MCF 10A (cell line): ENCODE measurements at regions not wholly inside any gene's neighbourhood (a gene's known extent, or its start where the extent isn't known, plus 50 kb on each side); places are given as distances from the start of the nearest gene placed in this dataset.

Source experiments
- BruUV-seq: library from RNA; stranded (reverse); fragments of 400-500 nt; replicated peaks from 2 replicates; lab custom pipeline; 2021; lab: Mats Ljungman, UMichigan
- CTCF ChIA-PET: fragments of 300-600 bp; sonication (Branson Sonifier 250); formaldehyde crosslinking; extraction: SDS; loops from one replicate; lab custom pipeline; 2021; ENCODE audit warnings: antibody characterized with exemption, inconsistent platforms; lab: Yijun Ruan, JAX
- POLR2A ChIA-PET: fragments of 300-600, 350-650 bp; sonication (Branson Sonifier 250); formaldehyde crosslinking; extraction: SDS; loops from one replicate; lab custom pipeline; 2020; ENCODE audit warnings: antibody characterized with exemption, inconsistent platforms; lab: Yijun Ruan, JAX
- DNase-seq: peaks from one replicate; pipeline ENCODE4 v3.0.0-alpha.2; 2018; ENCODE audit not compliant: unreplicated experiment
- H3K27ac Mint-ChIP-seq: one replicate; pipeline ENCODE4 v1.8.0; 2022; ENCODE audit warnings: mild to moderate bottlenecking, low read depth, mixed read lengths; ENCODE audit not compliant: unreplicated experiment
- H3K27me3 Mint-ChIP-seq: one replicate; pipeline ENCODE4 v1.8.0; 2022; ENCODE audit warnings: mixed read lengths; ENCODE audit not compliant: insufficient read depth, unreplicated experiment
- H3K36me3 Mint-ChIP-seq: one replicate; pipeline ENCODE4 v1.8.0; 2022; ENCODE audit warnings: mild to moderate bottlenecking, moderate library complexity, mixed read lengths; ENCODE audit not compliant: insufficient read depth, unreplicated experiment
- H3K4me1 Mint-ChIP-seq: one replicate; pipeline ENCODE4 v1.8.0; 2022; ENCODE audit warnings: mixed read lengths; ENCODE audit not compliant: insufficient read depth, unreplicated experiment
- H3K4me3 Mint-ChIP-seq: one replicate; pipeline ENCODE4 v1.8.0; 2022; ENCODE audit warnings: mild to moderate bottlenecking, moderate library complexity, mixed read lengths; ENCODE audit not compliant: unreplicated experiment
- H3K9me3 Mint-ChIP-seq: one replicate; pipeline ENCODE4 v1.8.0; 2022; ENCODE audit warnings: mixed read lengths; ENCODE audit not compliant: unreplicated experiment
- CTCF ChIP-seq: fragments of 200-600 bp; IDR thresholded peaks from one replicate; pipeline ENCODE4 v1.8.0; 2022; ENCODE audit warnings: antibody characterized with exemption, mild to moderate bottlenecking; ENCODE audit not compliant: unreplicated experiment
- intact Hi-C: fragments of 100-400 bp; cut with micrococcal nuclease; formaldehyde crosslinking; loops from 2 replicates; pipeline ENCODE4 v1.14.1; 2022

GRCh38 chr13:104875038-104875754, 1660.3 kb downstream of the EFNB2 start:
- Mint-ChIP-seq H3K27me3 (no peaks in the 10 kb centered on the region), H3K4me3 (no peak overlapping the region), H3K9me3 (no peaks in the 10 kb centered on the region), H3K4me1 (no peaks in the 10 kb centered on the region), H3K36me3 (no peaks in the 10 kb centered on the region), H3K27ac (no peak overlapping the region)
- CTCF ChIA-PET = interaction anchor here (0.6 kb wide), 1 partner anchor 227 kb away, joined by 3 read pairs; no protein-coding TSS in a partner anchor
- intact Hi-C loops = no loop called here
- TF ChIP-seq CTCF = no peak
- BruUV-seq = no TSS peak
- DNase-seq = no peak
- POLR2A ChIA-PET = interaction anchor here (0.7 kb wide), 1 partner anchor 327 kb away, joined by 3 read pairs; no protein-coding TSS in a partner anchor

DNA sequence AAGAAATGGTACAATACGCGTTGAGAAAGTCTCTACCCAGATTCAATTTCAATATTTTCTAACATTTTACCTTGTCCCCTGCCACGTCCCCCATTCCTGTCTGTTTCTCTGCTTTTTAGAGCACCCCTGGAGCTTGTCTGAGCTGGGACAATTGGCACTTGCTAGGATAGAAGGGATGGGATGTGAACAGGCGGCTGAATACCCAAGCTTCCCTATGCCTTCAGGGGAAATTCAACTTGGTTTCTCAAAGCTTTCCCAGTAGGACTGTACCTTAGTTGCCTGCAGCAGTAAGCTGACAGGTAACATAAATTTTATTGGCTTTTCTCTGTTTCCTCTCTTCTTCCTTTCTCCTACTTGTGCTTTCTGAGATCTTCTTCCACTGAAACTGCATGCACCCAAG, 1663.3 kb downstream of the EFNB2 start:
- no peak for DNase-seq
- no peak overlapping the region for H3K4me3 Mint-ChIP-seq
- H3K4me1 Mint-ChIP-seq = no peaks in the 10 kb centered on the region
- no peak overlapping the region for H3K27ac Mint-ChIP-seq
- no peaks in the 10 kb centered on the region for H3K36me3 Mint-ChIP-seq
- TF ChIP-seq CTCF = no peak
- no peaks in the 10 kb centered on the region for H3K27me3 Mint-ChIP-seq
- no TSS peak for BruUV-seq
- H3K9me3 Mint-ChIP-seq = no peaks in the 10 kb centered on the region
- ChIA-PET CTCF (interaction anchor here (0.6 kb wide), 1 partner anchor 1013 kb away, joined by 3 read pairs; no protein-coding TSS in a partner anchor), POLR2A (no interaction called here)
- intact Hi-C loops = no loop called here

- CTCF ChIA-PET = interaction anchor here (0.6 kb wide), 1 partner anchor 1012 kb away, joined by 3 read pairs; no protein-coding TSS in a partner anchor
- BruUV-seq = no TSS peak
- H3K36me3 Mint-ChIP-seq = no peaks in the 10 kb centered on the region
- no peak for DNase-seq
- H3K4me1 Mint-ChIP-seq = no peaks in the 10 kb centered on the region
- no peaks in the 10 kb centered on the region for H3K9me3 Mint-ChIP-seq
- no peak overlapping the region for H3K27ac Mint-ChIP-seq
- H3K27me3 Mint-ChIP-seq = no peaks in the 10 kb centered on the region
- TF ChIP-seq CTCF = no peak
- intact Hi-C loops = no loop called here
- H3K4me3 Mint-ChIP-seq = no peak overlapping the region
- POLR2A ChIA-PET = interaction anchor here (0.6 kb wide), 1 partner anchor 103 kb away, joined by 3 read pairs; no protein-coding TSS in a partner anchor
Measured at GRCh38 chr13:104871456-104871855, 1664.0 kb downstream of the EFNB2 start.

- DNase-seq = no peak
- Mint-ChIP-seq H3K4me1 (no peaks in the 10 kb centered on the region), H3K36me3 (no peaks in the 10 kb centered on the region), H3K27ac (no peak overlapping the region), H3K4me3 (no peak overlapping the region), H3K9me3 (no peaks in the 10 kb centered on the region), H3K27me3 (no peaks in the 10 kb centered on the region)
- intact Hi-C loops = no loop called here
- ChIA-PET POLR2A (no interaction called here), CTCF (interaction anchor here (0.7 to 1.1 kb wide), 2 partner anchors 9 to 604 kb away, joined by 3 read pairs; no protein-coding TSS in a partner anchor)
- no TSS peak for BruUV-seq
- no peak for TF ChIP-seq CTCF
Measured at GRCh38 chr13:104869501-104869900, 1666.0 kb downstream of the EFNB2 start.
